ENCODE measurements at regions not wholly inside any gene's neighbourhood (a gene's known extent, or its start where the extent isn't known, plus 50 kb on each side); places are given as distances from the start of the nearest gene placed in this dataset.
"Not testable (repeated sequence)": the region's sequence is repeated elsewhere in the genome, so short reads cannot be mapped to it uniquely, and the experiment has no call there.

DNA sequence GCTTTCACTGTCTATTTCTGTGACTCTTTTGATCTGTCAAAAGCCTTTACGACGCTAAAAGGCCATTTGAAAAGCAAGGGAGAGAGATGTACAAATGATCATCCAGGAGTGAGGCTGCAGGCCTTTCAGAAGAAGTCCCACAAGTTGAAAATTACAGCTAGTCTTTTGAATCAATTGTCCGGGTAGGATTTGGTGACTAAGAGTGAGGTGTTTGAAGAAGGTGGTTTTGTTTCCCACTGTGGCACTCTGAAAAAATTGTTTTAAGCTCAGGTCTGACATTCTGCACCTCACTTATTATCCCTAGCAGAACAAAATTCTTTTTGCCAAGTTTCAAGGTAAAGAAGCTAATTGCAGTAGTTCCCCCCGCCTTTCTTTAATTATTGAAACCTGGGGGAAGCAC lies 50.8 kb upstream of the TMEM108 start:
- no peak for DNase-seq

DNA sequence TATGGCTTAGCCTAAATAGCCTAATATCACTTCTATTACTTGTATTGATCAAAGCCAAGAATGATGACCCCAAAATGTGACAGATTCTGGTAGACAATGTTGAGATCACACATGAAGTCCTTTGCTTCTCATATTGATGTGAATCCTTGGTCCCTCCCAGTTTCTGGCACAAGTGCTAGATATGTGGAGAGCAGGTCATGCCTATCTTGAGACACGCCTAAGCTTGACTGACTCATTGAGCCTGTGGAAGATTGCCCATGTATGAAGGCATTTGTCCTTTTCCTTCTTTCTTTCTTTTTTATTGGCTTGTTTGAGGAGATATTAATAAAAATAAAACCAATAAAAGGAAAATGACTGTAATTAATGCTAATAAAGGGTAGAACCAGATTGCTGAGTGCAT lies 54.0 kb upstream of the TMEM108 start:
- no peak for DNase-seq

DNA sequence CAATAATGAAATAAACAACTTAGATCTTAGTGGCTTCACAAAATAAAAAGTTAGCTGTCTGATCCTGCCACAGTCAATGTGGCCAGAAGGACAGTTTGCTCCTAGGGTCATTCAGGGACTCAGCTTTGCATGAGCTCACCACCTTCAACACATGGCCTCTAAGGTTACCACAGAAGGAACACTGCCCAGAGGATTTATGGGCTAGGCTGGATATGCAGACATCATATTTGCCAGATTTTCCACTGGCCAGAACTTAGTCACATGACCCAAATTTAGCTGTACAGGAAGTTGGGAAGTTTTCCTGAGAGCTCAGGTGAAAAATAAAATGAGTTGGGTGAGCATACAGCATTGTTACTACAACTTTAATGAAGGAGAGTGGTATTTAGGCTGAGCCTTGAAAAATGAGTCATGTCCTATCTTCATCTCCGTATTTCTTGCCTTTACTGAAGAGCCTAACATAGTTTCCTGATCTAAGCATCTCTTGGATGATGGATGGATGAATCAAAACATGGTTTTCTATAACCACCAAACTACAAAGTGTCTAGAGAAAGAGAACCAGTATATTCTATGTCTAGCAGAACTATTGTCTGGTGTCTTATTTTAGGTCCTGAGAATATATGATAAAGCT lies 54.9 kb upstream of the TMEM108 start:
- DNase-seq: no peak

DNA sequence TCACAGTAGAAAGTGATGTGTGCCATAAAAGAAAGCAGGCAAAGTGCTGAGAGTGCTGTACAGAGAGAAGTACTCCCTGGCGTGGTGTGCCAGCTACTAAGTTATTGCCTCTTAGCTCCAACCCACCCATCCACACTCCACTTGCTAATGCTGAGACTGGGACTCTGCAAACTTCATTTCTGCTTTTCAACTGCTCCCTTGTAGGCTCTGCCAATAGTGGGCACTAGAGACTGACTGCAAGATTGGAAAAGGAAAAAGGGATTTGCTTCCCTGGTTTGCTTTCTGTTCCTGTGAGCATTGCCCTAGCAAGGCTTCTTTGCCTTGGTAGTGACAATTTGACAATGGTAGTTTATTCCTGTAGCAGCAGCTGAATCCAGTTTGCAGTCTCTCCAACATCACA lies 56.5 kb upstream of the TMEM108 start:
- DNase-seq: no peak

DNA sequence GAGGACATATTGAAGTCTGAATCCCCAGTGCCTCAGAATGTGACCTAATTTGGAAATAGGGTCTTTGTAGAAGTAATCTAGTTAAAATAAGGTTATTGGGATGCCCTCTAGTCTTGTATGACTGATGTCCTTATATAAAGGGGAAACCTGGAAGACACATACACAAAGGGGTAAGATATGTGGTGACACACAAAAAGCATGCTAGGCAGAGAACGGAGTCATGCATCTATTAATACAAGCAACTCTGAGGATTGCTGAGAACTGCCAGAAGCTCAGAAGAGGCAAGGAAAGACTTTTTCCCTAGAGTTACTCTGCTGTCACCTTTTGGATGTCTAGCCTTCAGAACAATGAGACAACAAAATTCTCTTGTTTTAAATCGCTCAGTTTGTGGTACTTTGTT lies 58.1 kb upstream of the TMEM108 start:
- DNase-seq: no peak

DNA sequence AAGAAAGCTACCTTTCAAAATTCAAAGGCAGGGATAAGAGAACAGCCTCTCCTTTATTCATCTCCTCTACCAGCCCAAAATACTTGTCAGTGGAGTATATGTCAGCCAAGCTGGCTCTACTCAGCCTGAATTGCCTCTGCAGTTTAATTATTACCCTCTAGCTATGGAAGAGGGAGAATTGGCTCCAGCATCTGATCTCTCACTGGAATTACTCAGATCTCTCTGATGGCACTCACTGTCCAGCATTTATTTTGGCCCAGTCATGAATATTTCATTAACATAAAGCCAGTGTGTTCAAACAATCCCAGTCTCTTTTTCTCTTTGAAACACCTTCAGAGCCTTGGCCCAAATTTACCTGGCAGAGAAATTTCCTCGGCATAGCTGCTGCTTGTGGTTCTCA lies 58.6 kb upstream of the TMEM108 start:
- no peak for DNase-seq

DNA sequence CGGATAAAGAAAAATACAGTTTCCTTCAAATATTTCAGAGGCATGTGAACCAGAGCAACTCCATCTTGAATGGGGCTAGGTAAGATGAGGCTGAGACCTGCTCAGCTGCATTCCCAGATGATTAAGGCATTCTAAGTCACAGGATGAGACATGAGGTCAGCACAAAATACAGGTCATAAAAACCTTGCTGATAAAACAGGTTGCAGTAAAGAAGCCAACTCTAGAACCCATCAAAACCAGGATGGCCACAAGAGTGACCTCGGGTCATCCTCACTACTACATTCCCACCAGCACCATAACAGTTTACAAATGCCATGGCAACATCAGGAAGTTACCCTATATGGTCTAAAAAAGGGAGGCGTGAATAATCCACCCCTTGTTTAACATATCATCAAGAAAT lies 59.2 kb upstream of the TMEM108 start:
- DNase-seq: not testable (repeated sequence)

DNA sequence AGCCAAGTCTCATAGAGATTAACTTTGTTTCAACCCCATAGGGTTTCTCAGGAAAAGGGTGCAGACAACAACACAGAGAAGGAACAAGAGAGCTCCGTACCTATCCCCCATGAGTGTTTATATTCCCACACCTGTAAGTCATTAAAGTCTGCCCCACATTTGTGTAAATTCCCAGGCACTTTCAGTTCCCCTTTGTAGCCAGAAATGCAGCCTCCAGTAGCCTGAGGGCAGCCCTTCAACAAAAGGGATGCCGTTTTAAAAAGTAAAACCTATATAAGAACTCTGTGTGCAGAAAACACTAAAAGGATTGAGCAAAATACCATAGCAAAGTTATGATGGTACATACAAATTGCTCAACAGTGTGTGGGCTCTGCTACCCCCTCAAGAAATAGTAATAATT lies 59.7 kb upstream of the TMEM108 start:
- no peak for DNase-seq

DNA sequence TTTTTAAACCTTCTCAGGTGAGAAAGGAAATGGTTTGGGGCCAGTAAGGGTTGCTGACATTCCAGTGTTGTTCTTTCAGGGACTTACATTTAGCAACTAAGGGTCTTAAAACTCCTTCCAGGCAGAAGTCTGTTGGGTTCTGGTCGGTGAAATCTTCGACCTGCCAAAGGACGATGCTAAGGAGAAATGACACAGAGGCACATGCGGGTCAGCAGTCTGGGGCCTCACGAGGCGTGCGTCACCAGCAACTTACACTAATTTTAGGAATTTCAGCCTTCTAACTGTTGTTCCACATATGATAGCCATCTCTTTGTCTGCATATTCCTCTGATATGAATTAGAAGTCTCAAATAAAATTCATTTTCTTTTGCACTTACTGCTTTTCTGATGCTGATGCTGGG lies 64.1 kb upstream of the TMEM108 start:
- DNase-seq: no peak

DNA sequence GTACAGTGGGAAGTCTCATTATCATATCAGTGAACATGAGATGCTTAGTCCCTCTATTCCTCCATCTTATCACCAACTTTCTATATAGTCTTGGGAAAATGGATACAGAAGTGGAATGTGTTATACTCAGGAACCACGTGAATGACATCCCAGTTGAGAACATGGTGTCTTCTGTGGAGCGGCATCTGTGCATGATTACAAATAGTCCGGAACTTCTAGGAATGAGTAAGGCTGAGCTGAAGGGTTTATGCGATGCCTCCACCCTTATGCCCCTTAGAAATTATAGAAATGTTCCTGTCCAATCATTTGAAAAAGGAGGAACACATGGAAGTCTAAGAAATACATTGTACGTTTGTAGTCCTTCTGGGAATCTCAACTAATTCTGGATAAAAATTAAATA lies 64.8 kb upstream of the TMEM108 start:
- no peak for DNase-seq

DNA sequence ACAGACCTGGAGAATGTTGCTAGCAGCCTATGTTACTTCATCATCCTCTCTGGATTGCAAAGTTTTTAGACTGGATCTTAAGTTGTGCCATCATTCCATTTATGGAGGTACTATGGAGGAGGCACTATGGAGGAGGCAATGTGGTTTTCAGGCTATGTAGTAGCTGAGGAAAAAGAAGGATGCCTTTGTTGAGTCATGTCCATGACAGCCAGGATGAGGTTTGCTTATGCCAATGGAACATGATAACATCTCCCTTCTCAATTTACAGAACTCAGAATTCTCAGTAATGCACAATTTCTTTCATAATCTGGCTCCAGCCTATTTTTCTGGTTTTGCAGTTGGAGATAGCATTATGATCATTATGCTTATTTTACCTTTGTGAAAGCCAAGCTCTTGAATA lies 65.9 kb upstream of the TMEM108 start:
- no peak for DNase-seq

DNA sequence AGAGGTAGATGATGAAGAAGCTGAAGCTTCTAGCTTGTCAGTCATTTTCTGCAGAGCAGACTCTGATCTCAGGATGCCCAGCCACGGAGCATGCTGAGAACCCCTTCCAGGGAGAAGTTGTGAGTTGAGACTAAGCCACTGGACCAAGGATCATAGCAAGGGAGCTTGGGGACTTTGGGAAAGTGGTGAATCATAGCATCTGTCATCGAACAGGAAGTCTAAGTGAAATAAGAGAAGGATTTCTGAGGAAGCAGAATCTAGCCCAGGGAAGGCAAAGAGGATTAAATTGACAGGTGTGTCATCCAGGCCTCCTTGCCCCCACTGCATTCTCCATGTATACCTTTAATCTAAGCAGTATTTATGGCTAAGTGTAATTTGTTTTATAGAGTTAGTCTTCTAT lies 71.8 kb upstream of the TMEM108 start:
- DNase-seq: no peak

DNA sequence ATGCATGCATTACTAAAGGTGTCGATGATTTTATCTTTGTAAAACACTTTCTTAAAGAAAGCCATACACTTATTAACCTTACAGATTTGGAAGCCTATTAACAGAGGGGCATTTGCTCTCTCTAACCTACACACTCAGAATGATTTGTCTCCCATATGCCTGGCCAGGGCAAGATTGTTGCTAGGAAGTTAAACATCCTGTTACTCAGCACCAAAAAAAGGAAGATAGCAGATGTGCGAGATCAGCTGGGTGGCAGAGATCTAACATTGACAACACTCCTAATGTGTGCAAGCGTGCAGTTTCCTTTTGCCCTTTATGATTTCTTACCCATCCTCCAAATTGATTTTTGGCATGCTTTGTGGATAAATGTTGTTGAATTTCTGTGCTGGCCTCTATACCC lies 73.9 kb upstream of the TMEM108 start:
- DNase-seq: no peak

DNA sequence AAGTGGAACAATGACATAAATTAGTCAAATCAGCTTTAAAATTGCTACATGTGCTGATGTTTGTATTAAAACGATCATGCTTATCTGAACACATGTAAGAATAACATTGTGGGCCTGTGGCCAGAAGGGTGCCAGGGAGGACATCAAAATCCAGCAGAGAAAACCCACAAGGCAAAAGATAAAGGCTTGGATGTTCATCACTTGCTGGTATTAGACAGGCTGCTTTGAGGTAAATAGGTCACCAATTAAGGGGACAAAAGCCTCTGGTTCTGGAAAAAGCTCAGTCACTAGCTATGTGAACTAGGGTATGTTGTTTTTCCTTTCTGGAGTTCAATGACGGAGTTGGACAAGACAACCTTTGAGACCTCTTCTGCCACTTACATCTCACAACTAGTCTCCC lies 74.4 kb upstream of the TMEM108 start:
- no peak for DNase-seq

DNA sequence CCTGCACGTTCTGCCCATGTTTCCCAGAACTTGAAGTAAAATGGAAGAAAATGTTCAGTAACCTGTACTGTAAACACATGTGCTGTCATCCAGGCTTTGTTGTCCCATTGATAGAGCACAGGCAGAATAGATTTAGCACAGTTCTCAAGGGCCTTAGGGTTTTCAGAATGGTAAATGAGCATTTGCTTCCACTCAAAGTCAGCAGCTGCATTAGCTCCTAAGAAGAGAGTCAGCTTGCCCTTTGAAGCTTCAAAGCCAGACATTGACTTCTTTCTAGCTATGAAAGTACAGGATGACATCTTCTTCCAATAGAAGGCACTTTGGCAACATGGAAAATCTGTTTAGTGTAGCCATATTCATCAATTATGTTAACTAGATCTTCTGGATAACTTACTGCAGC lies 76.2 kb upstream of the TMEM108 start:
- DNase-seq: no peak

DNA sequence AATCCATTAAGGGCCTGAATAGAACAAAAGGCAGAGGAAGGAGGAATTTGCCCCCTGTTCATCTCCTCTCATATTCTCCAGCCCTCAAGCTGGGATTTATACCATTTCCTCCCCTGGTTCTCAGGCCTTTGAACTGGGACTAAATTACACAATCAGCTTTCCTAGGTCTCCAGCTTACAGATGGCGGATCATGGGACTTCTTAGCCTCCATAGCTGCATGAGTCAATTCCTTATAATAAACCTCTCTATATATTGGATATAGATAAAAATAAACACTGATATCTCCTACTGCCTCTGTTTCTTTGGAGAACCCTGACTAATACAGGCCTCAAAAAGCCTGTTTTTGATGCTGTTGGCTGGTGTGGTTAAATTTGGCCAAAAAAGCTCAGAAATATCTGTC lies 84.5 kb upstream of the TMEM108 start:
- no peak for DNase-seq

DNA sequence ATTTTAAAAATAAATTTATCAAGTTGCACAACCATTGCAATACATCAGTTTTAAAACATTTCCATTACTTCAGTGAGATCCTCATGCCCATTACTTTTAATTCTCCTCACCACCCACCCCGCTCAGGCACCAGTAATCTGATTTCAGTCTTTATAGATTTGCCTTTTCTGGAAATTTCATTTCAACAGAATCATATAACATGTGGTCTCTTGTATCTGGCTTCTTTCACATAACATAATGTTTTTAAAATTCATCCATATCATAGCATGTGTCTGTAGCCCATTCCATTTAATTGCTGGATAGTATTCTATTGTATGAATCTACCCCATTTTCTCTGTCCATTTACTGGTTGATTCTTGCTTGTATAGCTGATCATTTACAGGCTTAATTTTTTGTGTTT lies 110.3 kb upstream of the TMEM108 start:
- no peak for DNase-seq

DNA sequence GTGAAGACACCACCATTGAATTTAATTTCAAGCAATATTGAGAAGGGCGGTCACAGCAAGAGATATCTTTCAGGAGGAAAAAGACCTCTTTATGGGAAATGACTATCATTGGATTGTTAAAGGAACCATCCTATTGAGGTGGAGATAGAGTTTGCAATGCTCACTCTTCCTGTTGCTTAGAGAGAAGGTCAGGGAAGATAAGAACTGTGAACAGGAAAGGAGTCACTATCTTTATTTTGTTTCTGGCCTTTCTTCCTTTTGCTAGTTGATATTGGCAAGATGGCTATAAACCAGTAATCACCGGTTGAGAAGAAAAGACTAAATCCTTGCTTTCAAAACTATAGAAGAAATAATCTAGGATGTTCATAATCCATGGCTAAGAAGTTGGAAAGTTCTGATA lies 112.1 kb upstream of the TMEM108 start:
- no peak for DNase-seq

DNA sequence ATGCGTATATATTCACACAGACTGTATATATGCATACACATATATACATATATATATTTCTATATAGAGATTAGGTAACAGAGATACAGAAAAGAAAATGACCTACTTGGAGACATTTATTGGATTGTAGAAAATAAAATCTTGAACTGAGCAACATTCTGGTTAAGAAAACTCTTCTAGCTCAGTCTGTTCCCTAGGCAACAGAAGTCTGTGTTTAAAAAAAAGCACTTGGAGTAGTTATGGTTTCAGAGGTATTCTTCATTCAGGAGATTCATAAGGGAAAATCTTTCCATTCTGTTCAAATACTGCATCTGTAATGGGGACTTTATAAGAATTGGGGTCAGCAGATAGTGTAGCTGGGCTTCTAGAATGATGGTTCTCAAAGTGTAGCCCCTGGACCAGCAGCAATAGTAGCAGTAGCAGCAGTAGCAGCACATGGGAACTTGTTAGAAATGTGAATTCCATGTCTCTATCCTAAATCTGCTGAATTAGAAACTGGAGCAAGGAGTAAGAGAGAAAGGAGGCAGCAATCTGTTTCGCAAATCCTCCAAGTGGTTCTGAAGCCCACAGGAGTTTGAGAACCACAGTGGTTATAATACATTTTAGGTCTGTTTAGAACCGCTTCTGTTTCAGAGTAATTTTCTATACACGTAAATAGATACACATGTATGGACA lies 112.8 kb upstream of the TMEM108 start:
- DNase-seq: no peak

DNA sequence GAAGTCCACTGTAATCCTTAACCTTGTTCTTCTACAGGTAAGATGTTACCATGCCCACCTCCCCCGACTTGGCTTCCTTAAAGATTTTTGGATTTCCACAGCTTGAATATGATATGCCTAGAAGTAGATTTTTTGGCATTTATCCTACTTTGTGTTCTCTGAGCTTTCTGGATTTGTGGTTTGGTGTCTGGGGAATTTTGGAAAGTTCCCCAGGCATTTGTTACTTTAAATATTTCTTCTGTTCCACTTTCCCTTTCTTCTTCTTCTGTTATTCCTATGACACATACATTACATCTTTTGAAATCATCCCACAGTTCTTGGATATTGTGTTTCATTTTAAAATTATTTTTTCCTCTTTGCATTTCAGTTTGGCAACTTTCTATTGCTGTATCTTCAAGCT lies 122.1 kb upstream of the TMEM108 start:
- no peak for DNase-seq

DNA sequence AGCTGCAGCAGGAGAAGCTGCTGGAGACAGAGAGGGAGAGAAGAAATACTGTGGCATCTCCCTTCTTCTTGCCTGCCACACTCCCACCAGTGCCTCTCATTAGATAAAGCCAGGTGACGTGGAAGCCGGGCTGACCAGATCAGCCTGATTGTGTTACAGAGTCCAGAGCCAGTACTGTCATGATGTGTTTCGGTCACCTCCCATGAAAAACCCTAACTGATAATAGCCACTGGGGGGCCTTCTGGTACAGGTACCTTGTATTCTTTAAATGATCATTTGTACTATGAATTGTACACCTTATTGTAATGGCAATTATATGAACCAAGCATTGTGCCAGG lies 125.8 kb upstream of the TMEM108 start:
- no peak for DNase-seq

DNA sequence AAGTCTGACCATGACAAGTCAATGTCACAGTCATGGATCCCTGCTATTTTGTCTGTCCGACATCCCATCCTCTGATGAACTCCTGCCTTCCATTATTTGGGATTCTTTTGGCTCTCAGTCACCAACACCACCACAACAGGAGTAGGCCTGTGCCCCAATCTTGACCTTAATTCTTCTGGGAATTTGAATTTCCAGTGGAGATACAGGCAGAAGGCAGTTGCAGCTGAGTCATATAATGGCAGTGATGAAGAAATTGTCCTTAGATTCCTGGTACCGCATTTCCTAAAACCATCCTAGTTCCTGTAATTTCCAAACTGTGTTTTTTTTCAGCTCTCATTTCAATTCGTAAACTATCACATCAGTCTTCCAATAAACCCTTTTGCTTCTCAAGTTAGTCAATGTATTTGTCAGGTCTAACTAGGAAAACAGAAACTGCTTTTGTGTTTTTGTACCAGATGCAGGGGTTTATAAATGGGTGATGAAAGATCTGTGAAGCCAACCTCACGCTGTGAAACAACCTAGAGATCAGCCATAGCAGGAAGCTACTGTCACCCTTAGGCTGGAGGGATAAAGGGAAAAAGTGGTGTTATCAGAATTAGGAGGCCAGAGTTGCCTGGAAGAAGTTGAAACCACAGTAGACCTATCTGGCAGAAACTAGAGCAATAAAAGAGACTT lies 126.3 kb upstream of the TMEM108 start:
- no peak for DNase-seq

DNA sequence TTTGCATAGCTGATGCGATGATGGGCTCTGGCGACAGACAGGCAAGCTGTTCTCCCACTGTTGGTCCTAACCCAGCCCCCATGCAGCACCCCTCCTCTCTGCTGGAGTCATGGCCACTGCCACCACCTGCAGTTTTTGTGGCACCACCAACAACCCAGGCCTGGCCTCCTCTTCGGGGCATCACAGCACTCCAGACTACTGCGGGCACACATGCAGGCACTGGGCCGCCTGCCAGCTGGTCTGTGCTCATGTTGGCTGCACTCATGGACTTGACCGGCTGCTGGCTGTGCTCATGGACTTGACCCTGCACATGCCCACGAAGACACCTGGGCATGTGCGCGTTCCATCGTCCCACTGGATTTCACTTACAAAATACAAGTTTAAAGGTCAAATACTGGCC lies 130.9 kb upstream of the TMEM108 start:
- no peak for DNase-seq

DNA sequence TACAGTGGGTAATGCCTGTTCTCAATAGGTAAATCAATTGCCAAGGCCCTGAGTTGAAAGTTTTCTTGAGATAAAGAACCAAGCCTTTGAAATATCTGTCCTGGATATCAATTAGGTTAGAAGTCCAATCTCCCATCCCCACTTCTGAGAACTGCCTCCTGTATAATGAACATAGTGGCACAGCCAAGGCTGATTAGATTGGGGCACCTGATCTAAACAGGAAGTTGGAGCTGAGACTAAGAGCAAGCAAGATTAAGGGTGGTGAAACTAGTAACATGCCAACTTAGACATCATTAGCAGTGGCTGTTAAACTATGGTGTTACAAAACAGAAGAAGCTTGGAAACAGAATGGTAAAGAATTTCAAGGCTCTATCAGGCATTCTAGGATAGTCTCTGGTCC lies 137.7 kb upstream of the TMEM108 start:
- DNase-seq: no peak

DNA sequence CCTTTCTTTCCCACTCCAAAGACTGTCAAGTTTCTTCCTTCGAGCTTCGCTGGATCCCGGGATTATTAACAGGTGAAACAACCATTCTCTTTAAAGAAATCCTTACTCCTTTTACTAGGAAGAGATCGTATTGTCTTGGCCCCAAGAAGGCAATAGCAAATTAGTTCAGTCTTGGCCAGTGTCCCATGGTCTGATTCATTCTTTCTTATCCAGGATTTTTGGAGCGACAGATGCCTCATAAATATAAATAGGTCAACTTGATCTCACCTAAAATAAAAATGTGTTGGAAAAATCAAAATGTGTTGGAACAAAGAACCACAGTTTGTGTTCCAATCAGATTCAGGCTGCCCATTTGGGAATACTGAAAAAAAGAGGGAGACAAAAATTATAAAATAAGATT lies 140.1 kb upstream of the TMEM108 start:
- DNase-seq: no peak

Data from amniotic stem cell (primary cell).